ENCODE measurements at regions not wholly inside any gene's neighbourhood (a gene's known extent, or its start where the extent isn't known, plus 50 kb on each side); places are given as distances from the start of the nearest gene placed in this dataset.

- Histone ChIP-seq H3K27ac (ENCODE audit: low read length) (no peak overlapping the region), H3K9me3 (ENCODE audit: low read length) (no peaks in the 10 kb centered on the region), H3K79me2 (replicated peaks; ENCODE audit: insufficient read depth, low read length) (no peaks in the 10 kb centered on the region), H3F3A (ENCODE audit: insufficient read depth, low read length, poor library complexity, severe bottlenecking) (no peaks in the 10 kb centered on the region), H4K20me1 (ENCODE audit: insufficient read depth) (no peaks in the 10 kb centered on the region), H2AFZ (ENCODE audit: low read depth, low read length) (no peak overlapping the region), H3K4me2 (ENCODE audit: low read length) (no peak overlapping the region), H3K9me2 (ENCODE audit: insufficient read depth, low read length) (no peaks in the 10 kb centered on the region), H3K36me3 (ENCODE audit: insufficient read depth, low read length) (no peaks in the 10 kb centered on the region), H3K27me3 (ENCODE audit: insufficient read depth, low read depth, low read length) (no peaks in the 10 kb centered on the region), H3K4me3 (ENCODE audit: low read length) (no peak overlapping the region), H3K9ac (ENCODE audit: low read length) (no peak overlapping the region)
- TF ChIP-seq EP300 (conservative IDR thresholded peaks at IDR 0.05; ENCODE audit: poor library complexity, severe bottlenecking): no peak
- no peak for TF ChIP-seq SMC3 (conservative IDR thresholded peaks at IDR 0.05; ENCODE audit: poor library complexity)
- no peak for TF ChIP-seq POLR2AphosphoS5 (IDR thresholded peaks at IDR 0.05)
- no peak for TF ChIP-seq EZH2 (IDR thresholded peaks at IDR 0.05; ENCODE audit: borderline replicate concordance, insufficient read depth, low read length, poor library complexity, severe bottlenecking)
- TF ChIP-seq REST (IDR thresholded peaks at IDR 0.05; ENCODE audit: borderline replicate concordance): no peak
Measured at GRCh38 chr12:126706300-126706699, 1560.7 kb upstream of the TMEM132C start.

- Histone ChIP-seq H3K36me3 (ENCODE audit: insufficient read depth, low read length) (no peaks in the 10 kb centered on the region), H2AFZ (ENCODE audit: low read depth, low read length) (no peak overlapping the region), H3K9ac (ENCODE audit: low read length) (no peak overlapping the region), H3F3A (ENCODE audit: insufficient read depth, low read length, poor library complexity, severe bottlenecking) (no peaks in the 10 kb centered on the region), H3K79me2 (replicated peaks; ENCODE audit: insufficient read depth, low read length) (no peaks in the 10 kb centered on the region), H3K9me3 (ENCODE audit: low read length) (no peaks in the 10 kb centered on the region), H3K27me3 (ENCODE audit: insufficient read depth, low read depth, low read length) (no peaks in the 10 kb centered on the region), H3K9me2 (ENCODE audit: insufficient read depth, low read length) (no peaks in the 10 kb centered on the region), H3K4me2 (ENCODE audit: low read length) (no peak overlapping the region), H3K4me3 (ENCODE audit: low read length) (no peak overlapping the region), H4K20me1 (ENCODE audit: insufficient read depth) (no peaks in the 10 kb centered on the region), H3K27ac (ENCODE audit: low read length) (no peak overlapping the region)
- TF ChIP-seq CTCF (IDR thresholded peaks at IDR 0.05; ENCODE audit: poor library complexity, severe bottlenecking) (no peak), MXI1 (conservative IDR thresholded peaks at IDR 0.05; ENCODE audit: poor library complexity, severe bottlenecking) (no peak), EZH2 (IDR thresholded peaks at IDR 0.05; ENCODE audit: borderline replicate concordance, insufficient read depth, low read length, poor library complexity, severe bottlenecking) (no peak), RAD21 (conservative IDR thresholded peaks at IDR 0.05) (no peak), SMC3 (conservative IDR thresholded peaks at IDR 0.05; ENCODE audit: poor library complexity) (no peak)
Measured at GRCh38 chr12:126708492-126708896, 1558.5 kb upstream of the TMEM132C start.

GRCh38 chr12:126718365-126718764, 1548.6 kb upstream of the TMEM132C start:
- Histone ChIP-seq H3K27ac (ENCODE audit: low read length) (no peak overlapping the region), H3K4me3 (ENCODE audit: low read length) (no peak overlapping the region), H3K36me3 (ENCODE audit: insufficient read depth, low read length) (no peaks in the 10 kb centered on the region), H3K79me2 (replicated peaks; ENCODE audit: insufficient read depth, low read length) (no peaks in the 10 kb centered on the region), H3K27me3 (ENCODE audit: insufficient read depth, low read depth, low read length) (peaks cover 3% of the 10 kb centered on the region), H4K20me1 (ENCODE audit: insufficient read depth) (no peaks in the 10 kb centered on the region), H3K9ac (ENCODE audit: low read length) (no peak overlapping the region), H3K9me2 (ENCODE audit: insufficient read depth, low read length) (no peaks in the 10 kb centered on the region), H3K4me2 (ENCODE audit: low read length) (no peak overlapping the region), H2AFZ (ENCODE audit: low read depth, low read length) (no peak overlapping the region), H3F3A (ENCODE audit: insufficient read depth, low read length, poor library complexity, severe bottlenecking) (no peaks in the 10 kb centered on the region), H3K9me3 (ENCODE audit: low read length) (no peaks in the 10 kb centered on the region)
- no peak for TF ChIP-seq SMC3 (conservative IDR thresholded peaks at IDR 0.05; ENCODE audit: poor library complexity)
- no peak for TF ChIP-seq TAF1 (IDR thresholded peaks at IDR 0.05; ENCODE audit: low read depth)
- TF ChIP-seq CTCF (IDR thresholded peaks at IDR 0.05; ENCODE audit: poor library complexity, severe bottlenecking): no peak
- no peak for TF ChIP-seq MXI1 (conservative IDR thresholded peaks at IDR 0.05; ENCODE audit: poor library complexity, severe bottlenecking)
- TF ChIP-seq EZH2 (IDR thresholded peaks at IDR 0.05; ENCODE audit: borderline replicate concordance, insufficient read depth, low read length, poor library complexity, severe bottlenecking): no peak
- no peak for TF ChIP-seq REST (IDR thresholded peaks at IDR 0.05; ENCODE audit: borderline replicate concordance)
- TF ChIP-seq POLR2AphosphoS5 (IDR thresholded peaks at IDR 0.05): no peak
- no peak for TF ChIP-seq EP300 (conservative IDR thresholded peaks at IDR 0.05; ENCODE audit: poor library complexity, severe bottlenecking)
- no peak for TF ChIP-seq RAD21 (conservative IDR thresholded peaks at IDR 0.05)
